Right lobe of liver (tissue), 4 donors: ENCODE measurements at regions not wholly inside any gene's neighbourhood (a gene's known extent, or its start where the extent isn't known, plus 50 kb on each side); places are given as distances from the start of the nearest gene placed in this dataset.

ENCODE experiments used
- POLR2A ChIP-seq: fragments of 450-650 bp; IDR thresholded peaks from one replicate; pipeline ENCODE4 v1.6.1; 2017; ENCODE audit warnings: antibody characterized with exemption, mild to moderate bottlenecking
- TF ChIP-seq, protein P1 (sequence below), 4 donors: fragments of 200-600 bp in 3 of 4; fragments of 450-650 bp in 1 of 4; IDR thresholded peaks; one replicate each; pipeline versions ENCODE4 v1.5.1 to v1.8.0; 2016 to 2022; ENCODE audit warnings: antibody characterized with exemption in 4 of 4, mild to moderate bottlenecking in 2 of 4
- donor health status: DM: no; HTN: no; CAD: no.
- donor health status: DM: no; HTN: no; CAD: no.
- donor health status: DM: no; HTN: yes; CAD: no.

- TF ChIP-seq, protein P1, sequence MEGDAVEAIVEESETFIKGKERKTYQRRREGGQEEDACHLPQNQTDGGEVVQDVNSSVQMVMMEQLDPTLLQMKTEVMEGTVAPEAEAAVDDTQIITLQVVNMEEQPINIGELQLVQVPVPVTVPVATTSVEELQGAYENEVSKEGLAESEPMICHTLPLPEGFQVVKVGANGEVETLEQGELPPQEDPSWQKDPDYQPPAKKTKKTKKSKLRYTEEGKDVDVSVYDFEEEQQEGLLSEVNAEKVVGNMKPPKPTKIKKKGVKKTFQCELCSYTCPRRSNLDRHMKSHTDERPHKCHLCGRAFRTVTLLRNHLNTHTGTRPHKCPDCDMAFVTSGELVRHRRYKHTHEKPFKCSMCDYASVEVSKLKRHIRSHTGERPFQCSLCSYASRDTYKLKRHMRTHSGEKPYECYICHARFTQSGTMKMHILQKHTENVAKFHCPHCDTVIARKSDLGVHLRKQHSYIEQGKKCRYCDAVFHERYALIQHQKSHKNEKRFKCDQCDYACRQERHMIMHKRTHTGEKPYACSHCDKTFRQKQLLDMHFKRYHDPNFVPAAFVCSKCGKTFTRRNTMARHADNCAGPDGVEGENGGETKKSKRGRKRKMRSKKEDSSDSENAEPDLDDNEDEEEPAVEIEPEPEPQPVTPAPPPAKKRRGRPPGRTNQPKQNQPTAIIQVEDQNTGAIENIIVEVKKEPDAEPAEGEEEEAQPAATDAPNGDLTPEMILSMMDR (IDR thresholded peaks at IDR 0.05), result no peak
- no peak for TF ChIP-seq POLR2A
Measured at GRCh38 chr5:96149021-96149420, 187.4 kb upstream of the ELL2 start.
